Gastrocnemius medialis (tissue), 4 donors: ENCODE measurements at regions not wholly inside any gene's neighbourhood (a gene's known extent, or its start where the extent isn't known, plus 50 kb on each side); places are given as distances from the start of the nearest gene placed in this dataset.

Experiments used
- POLR2A ChIP-seq, 2 donors: fragments of 450-650 bp; IDR thresholded peaks; one replicate each; pipeline ENCODE4 v1.6.1; 2017; ENCODE audit warnings: antibody characterized with exemption in 2 of 2, mild to moderate bottlenecking in 2 of 2, moderate library complexity in 2 of 2
- TF ChIP-seq, protein P1 (sequence below), 5 experiments: fragments of 450-650 bp in 3 of 5; fragments of 200-600 bp in 2 of 5; sonication (generic) in 2 of 5; IDR thresholded peaks in 4 of 5; conservative IDR thresholded peaks in 1 of 5; 1 replicate in 4 of 5; 2 replicates in 1 of 5; pipeline ENCODE4 v1.5.1; 2016 to 2019; ENCODE audit warnings: antibody characterized with exemption in 5 of 5, mild to moderate bottlenecking in 3 of 5, moderate library complexity in 3 of 5

DNA sequence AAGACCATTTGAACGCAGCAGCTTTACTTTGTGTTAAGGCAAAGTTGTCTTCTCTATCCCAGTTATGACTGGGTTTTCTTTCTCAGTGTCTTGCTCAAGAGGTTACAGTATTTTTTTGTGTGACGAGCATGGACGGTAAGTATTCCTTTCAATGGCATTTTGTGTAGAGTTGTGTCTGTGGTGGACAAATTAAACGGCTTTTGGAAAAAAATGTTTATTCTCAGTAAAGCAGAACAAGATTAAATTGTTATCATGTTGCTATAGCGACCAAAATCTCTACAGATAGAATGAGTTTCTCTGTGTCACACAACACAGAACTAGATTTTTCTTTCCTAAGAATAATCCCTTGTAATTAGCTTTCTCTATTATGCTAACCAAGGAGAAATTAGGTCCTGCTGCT is 417.1 kb downstream of the AEBP2 start:
- TF ChIP-seq, protein P1, sequence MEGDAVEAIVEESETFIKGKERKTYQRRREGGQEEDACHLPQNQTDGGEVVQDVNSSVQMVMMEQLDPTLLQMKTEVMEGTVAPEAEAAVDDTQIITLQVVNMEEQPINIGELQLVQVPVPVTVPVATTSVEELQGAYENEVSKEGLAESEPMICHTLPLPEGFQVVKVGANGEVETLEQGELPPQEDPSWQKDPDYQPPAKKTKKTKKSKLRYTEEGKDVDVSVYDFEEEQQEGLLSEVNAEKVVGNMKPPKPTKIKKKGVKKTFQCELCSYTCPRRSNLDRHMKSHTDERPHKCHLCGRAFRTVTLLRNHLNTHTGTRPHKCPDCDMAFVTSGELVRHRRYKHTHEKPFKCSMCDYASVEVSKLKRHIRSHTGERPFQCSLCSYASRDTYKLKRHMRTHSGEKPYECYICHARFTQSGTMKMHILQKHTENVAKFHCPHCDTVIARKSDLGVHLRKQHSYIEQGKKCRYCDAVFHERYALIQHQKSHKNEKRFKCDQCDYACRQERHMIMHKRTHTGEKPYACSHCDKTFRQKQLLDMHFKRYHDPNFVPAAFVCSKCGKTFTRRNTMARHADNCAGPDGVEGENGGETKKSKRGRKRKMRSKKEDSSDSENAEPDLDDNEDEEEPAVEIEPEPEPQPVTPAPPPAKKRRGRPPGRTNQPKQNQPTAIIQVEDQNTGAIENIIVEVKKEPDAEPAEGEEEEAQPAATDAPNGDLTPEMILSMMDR (IDR thresholded peaks at IDR 0.05 in 4 of 5, conservative IDR thresholded peaks at IDR 0.05 in 1 of 5), result no peak
- TF ChIP-seq POLR2A (IDR thresholded peaks at IDR 0.05), result no peak
